CD4-positive, alpha-beta T cell treated with Interleukin-1 beta for 1 hour (primary cell): ENCODE measurements at regions not wholly inside any gene's neighbourhood (a gene's known extent, or its start where the extent isn't known, plus 50 kb on each side); places are given as distances from the start of the nearest gene placed in this dataset.
"Not testable (repeated sequence)": the region's sequence is repeated elsewhere in the genome, so short reads cannot be mapped to it uniquely, and the experiment has no call there.

Experiments used
- DNase-seq, 2 donors: peaks; one replicate each; pipeline ENCODE4 v3.0.0-alpha.2; 2020 to 2022

DNA sequence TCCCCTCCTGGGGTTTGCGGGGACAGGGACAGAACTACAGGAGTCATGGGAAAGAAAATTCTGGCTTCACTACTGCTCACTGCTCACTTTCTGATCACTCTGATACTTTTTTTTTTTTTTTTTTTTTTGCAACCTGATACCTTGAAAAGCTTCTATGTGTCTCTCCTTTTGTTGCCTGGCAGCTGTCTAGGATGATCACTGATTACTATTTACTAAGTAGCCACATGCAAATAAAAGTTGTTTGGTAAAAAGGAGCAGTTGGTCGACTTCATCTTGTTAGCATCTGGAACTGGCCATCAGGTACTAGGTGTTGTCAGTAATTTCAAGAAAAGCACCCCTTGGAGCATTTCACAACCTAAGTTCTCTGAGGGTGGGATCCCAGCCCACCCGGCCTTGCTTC lies 74.9 kb upstream of the MTLN start:
- not testable (repeated sequence) for DNase-seq

DNA sequence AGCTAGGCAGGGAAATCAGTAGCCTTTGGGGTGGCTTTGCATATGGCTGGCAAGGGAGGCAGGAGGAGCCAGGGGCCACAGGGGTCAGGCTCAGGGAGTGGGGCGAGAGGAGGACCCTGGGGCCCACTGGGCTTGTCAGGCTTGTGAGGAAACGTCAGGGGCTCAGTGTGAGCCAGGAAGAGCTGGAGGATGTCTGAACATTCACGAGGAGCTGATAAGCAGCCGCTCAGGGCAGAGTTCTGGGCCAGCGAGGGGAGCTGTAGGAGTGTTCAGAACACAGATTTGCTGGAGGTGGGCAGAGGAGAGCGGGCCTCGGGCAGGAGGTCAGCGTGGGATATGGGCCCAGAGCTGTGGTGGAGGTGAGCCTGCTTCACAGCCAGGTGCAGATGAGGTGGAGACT lies 72.7 kb upstream of the MTLN start:
- DNase-seq = not testable (repeated sequence)

DNA sequence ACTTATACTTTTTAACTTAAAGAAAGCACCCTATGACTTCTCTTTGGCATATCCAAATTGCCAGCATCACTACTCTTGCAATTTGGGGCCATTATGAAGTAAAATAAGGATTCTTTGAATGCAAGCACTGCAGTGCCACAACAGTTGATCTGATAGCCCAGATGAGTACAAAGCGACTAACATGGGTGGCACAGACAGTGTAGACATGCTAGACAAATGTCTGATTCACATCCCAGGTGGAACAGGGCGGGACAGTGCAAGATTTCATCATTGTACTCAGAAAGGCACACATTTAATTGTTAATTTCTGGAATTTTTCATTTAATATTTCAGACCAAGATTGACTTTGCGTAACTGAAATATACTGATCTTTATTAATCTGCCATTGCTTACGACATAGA lies 68.5 kb upstream of the MTLN start:
- DNase-seq = not testable (repeated sequence)

DNA sequence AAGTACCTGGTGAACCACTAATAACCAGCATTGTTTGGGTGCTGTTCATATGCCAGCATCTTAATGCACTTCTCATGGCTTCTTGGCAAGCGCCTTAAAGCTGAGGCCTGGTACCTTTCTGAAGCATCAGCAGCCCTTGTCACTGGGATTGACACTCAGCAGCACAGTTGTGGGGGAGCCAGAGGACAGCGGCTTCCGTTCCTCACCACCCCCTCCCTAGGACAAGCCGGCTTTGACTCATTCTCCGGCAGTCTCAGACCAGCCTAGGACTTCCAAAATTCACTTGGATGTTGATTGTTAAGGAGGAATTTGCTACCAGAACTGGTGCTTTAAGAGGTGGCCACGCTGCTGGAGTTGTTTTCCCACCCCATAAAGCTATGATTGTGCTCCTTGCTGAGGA lies 64.7 kb upstream of the MTLN start:
- DNase-seq = not testable (repeated sequence)

DNA sequence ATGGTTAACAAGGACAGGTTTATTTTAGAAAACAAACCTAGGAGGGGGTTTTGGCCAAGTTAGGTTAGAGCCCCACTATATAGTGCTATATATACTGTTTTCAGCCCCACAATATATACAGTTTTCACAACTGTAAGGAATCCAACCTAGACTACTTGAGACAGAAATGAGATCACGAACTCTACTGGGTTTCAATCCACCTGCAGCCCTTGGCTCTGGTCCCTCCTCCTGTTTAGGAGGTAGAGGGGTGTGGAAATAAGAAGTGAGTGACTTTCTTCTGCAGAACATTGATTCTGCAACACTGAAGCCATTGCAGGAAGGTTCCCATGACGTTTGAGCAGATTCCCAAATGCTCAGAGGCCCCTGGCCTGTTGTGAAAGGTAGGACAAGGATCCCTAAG lies 63.7 kb upstream of the MTLN start:
- DNase-seq = not testable (repeated sequence)

DNA sequence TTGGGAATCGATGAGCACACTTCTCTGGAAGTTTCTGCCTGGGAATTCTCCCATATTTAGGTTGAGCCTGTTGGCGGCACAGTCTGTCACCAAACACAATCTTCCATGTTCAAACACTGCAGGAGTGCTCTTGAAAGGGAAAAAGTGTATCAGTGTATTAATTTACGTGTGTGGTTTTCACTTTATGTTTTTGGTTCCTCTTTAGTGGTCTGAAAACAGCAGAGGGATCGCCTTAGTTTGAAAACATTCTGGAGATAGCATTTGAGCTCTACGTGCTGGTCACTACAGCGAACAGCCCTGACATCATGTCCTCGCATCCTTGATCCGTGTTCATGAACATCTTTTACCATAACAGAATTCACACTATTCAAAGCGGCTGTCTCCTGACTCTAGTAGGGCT lies 57.3 kb upstream of the MTLN start:
- DNase-seq = not testable (repeated sequence)

DNA sequence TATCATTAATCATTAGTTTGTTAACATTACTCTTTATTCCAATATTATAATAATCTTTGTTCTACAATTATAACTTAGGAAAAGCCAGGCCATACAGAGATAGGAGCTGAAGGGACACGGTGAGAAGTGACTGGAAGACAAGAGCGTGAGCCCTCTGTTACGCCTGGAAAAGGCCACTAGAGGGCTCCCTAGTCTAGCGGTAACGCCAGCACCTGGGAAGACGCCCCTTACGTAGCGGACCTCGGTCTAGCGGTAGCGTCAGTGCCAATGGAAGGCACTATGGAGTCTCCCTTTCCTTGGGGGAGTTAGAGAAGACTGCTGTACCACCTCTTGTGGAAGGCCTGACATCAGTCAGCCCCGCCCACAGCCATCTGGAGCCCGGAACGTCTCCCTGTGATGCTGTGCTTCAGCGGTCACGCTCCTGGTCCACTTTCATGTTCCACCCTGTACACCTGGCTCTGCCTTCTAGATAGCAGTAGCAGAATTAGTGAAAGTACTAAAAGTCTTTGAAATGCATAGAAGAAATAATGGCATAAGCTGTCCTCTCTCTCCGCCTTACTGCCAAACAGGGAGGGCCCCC lies 55.6 kb upstream of the MTLN start:
- DNase-seq = not testable (repeated sequence)

DNA sequence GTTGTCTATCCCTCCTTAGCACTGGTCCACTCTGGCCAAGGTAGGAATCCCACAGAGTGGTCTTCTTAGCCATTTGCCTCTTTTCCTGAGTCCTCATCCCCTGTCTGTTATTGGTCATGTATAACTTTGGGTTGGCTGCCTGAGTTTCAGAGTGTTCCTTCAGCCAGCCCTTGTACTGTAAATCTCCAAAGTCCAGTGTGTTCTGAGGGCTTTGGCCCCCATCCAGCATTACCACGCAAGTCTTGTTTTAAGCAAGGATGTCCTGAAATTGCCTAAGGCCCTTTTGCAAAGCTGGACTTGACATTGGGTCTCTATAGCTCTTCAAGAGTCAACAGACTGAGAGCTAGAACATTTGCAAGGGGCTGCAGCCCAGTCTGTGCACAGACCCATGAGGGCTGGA lies 52.5 kb upstream of the MTLN start:
- DNase-seq = not testable (repeated sequence)

DNA sequence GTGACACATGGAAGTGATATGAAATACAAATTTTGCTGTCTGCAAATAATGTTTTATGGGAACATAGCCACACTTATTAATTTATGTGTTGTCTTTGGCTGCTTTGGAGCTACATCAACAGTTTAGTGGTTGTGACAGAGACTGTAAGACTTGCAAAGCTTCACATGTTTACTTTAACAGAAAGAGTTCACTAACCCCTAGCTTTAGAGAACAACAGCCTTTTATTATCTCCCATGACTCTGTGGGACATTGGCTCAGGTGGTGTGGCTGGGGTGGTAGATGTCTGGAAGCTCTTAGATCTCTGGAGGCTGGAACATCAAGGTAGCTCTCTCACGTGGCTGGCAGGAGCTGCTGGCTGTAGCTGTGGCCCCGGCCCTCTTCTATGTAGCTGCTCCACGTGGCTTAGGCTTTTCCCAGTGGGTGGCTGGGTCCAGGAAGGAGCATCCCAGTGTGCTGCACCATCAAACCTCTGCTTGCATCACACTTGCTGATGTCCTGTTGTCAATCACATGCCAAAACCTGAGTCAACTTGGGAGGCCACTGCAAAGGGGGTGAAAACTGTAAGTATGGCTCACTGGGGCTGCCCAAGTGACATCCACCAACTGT lies 51.8 kb upstream of the MTLN start:
- DNase-seq = not testable (repeated sequence)

DNA sequence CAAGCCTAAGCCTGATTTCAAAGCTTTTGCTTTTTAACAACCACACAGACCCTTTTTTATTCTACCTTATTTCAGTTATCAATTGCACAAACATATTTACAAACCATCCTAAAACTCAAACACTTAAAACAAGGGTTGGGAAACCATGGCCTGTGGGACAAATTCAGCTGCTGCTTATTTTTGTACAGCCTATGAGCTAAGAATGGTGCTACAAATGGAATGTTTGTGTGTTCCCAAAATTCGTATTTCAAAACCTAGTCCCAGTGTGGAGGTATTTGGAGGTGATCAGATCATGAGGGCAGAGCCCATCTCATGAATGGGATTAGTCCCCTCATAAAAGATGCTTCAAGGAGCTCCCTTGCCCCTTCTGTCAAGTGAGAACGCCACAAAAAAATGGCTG lies 51.1 kb upstream of the MTLN start:
- not testable (repeated sequence) for DNase-seq
